Heart left ventricle (tissue), 16 donors: ENCODE measurements at regions not wholly inside any gene's neighbourhood (a gene's known extent, or its start where the extent isn't known, plus 50 kb on each side); places are given as distances from the start of the nearest gene placed in this dataset.

ENCODE experiments used
- ATAC-seq, 4 donors: fragments of 200-7000 bp; cut with Tn5 transposase; one replicate each; pipeline ENCODE4 v1.9.1; 2020 to 2022; ENCODE audit warnings: moderate library complexity in 4 of 4, mild to moderate bottlenecking in 3 of 4, moderate number of reproducible peaks in 1 of 4
- DNase-seq, 5 donors: peaks; one replicate each; pipeline ENCODE4 v3.0.0-alpha.2; 2020
- H3K27ac ChIP-seq, 12 donors: fragments of 200-600 bp; sonication (generic) in 4 of 12; one replicate each; pipeline versions ENCODE4 v1.5.0 to v1.8.0; 2016 to 2022; ENCODE audit warnings: mild to moderate bottlenecking in 2 of 12
- H3K27me3 ChIP-seq, 9 donors: fragments of 200-600 bp; sonication (generic) in 2 of 9; one replicate each; pipeline versions ENCODE4 v1.5.1 to v1.8.0; 2016 to 2022; ENCODE audit warnings: mild to moderate bottlenecking in 3 of 9
- H3K36me3 ChIP-seq, 9 donors: fragments of 200-600 bp; sonication (generic) in 2 of 9; one replicate each; pipeline versions ENCODE4 v1.5.0 to v1.8.0; 2018 to 2022; ENCODE audit warnings: mild to moderate bottlenecking in 2 of 9
- H3K4me1 ChIP-seq, 12 donors: fragments of 200-600 bp; sonication (generic) in 4 of 12; one replicate each; pipeline versions ENCODE4 v1.5.0 to v1.8.0; 2016 to 2022; ENCODE audit warnings: mild to moderate bottlenecking in 3 of 12
- H3K4me3 ChIP-seq, 12 donors: fragments of 200-600 bp; sonication (generic) in 4 of 12; one replicate each; pipeline versions ENCODE4 v1.5.0 to v1.8.0; 2017 to 2022; ENCODE audit warnings: mild to moderate bottlenecking in 9 of 12, moderate library complexity in 4 of 12
- H3K9me3 ChIP-seq, 12 donors: fragments of 200-600 bp; sonication (generic) in 4 of 12; one replicate each; pipeline versions ENCODE4 v1.5.0 to v1.8.0; 2016 to 2022; ENCODE audit warnings: mild to moderate bottlenecking in 1 of 12
- CTCF ChIP-seq, 12 donors: fragments of 200-600 bp; sonication (generic) in 4 of 12; IDR thresholded peaks; one replicate each; pipeline versions ENCODE4 v1.5.0 to v1.8.0; 2018 to 2022; ENCODE audit warnings: antibody characterized with exemption in 12 of 12, mild to moderate bottlenecking in 5 of 12
- POLR2A ChIP-seq, 2 donors: fragments of 450-650 bp; IDR thresholded peaks; one replicate each; pipeline ENCODE4 v1.6.1; 2017; ENCODE audit warnings: antibody characterized with exemption in 2 of 2, mild to moderate bottlenecking in 2 of 2, moderate library complexity in 2 of 2
- WGBS, 4 donors: extraction: QIAGEN DNeasy Blood & Tissue Kit in 2 of 4; methylation state at CpG; one replicate each; pipeline versions ENCODE4 v1.1.5 to v1.1.7; 2013 to 2018; 5-methylcytosine and 5-hydroxymethylcytosine counted together
- intact Hi-C, 10 donors: fragments of 100-400 bp; cut with DNase I; formaldehyde crosslinking; loops; one replicate each; pipeline versions ENCODE4 v1.11.1 to v1.14.2; 2022
- donor health status: ischemic (EF 13 %, LVEDD 7.1; RV severe dilation, severe dysfunction).
- donor health status: healthy with polysubstance abuse.
- donor health status: DM: no; HTN: yes; CAD: no.
- donor health status: DM: no; HTN: no; CAD: no.
- donor health status: ischemic (EF 25% LVEDD 6.9; RV normal size, moderate dysfunction).
- donor health status: ischemic (EF 25% LVEDD 5.7; RV mildly dilated, moderate dysfunction).
- donor health status: healthy.
- donor health status: DM: yes; HTN: yes; CAD: no.
- donor health status: ischemic (EF 35%, LVEDD 5.7; RV mildly dilated, moderate dysfunction).
- donor health status: nonischemic (EF 11% LVEDD 7.7; RV severe dilation, severe dysfunction).
- donor health status: DM: yes; HTN: yes; CAD: no.
- donor health status: PGD.
- donor health status: ischemic (EF 29% LVEDD 5.4; RV normal size, mild dysfunction).
- donor health status: nonischemic (EF 23%, LVEDD 6.1; RV moderate dilation, normal function).

GRCh38 chr6:163738725-163739407, 324.3 kb downstream of the QKI start:
- Histone ChIP-seq H3K4me1 (peaks cover 0 to 18% (median 4%) of the 10 kb centered on the region in 12 donors), H3K4me3 (no peak overlapping the region), H3K27ac (no peak overlapping the region), H3K27me3 (no peaks in the 10 kb centered on the region), H3K36me3 (no peaks in the 10 kb centered on the region), H3K9me3 (peaks cover 0 to 2% (median 0%) of the 10 kb centered on the region in 12 donors)
- WGBS, 4 donors: 91 to 94% (median 93%) methylated on average over 3 of the region's 3 CpGs
- intact Hi-C loops: no loop called here
- DNase-seq (no peak), ATAC-seq (no peak)
- no peak for TF ChIP-seq POLR2A (IDR thresholded peaks at IDR 0.05)
- TF ChIP-seq CTCF (IDR thresholded peaks at IDR 0.05): no peak

- WGBS, 4 donors: 81 to 93% (median 89%) methylated on average over 3 of the region's 3 CpGs
- no peak overlapping the region for H3K4me3 ChIP-seq
- H3K27ac ChIP-seq: no peak overlapping the region
- no peak for DNase-seq
- H3K9me3 ChIP-seq: peaks cover 0 to 2% (median 0%) of the 10 kb centered on the region in 12 donors
- intact Hi-C loops: no loop called here
- peaks cover 0 to 20% (median 4%) of the 10 kb centered on the region in 12 donors for H3K4me1 ChIP-seq
- H3K27me3 ChIP-seq: no peaks in the 10 kb centered on the region
- no peaks in the 10 kb centered on the region for H3K36me3 ChIP-seq
- no peak for ATAC-seq
- TF ChIP-seq CTCF (IDR thresholded peaks at IDR 0.05) (no peak), POLR2A (IDR thresholded peaks at IDR 0.05) (no peak)
Observed at GRCh38 chr6:163738304-163738703, 323.8 kb downstream of the QKI start.

- H3K4me3 ChIP-seq: no peak overlapping the region
- no peaks in the 10 kb centered on the region for H3K27me3 ChIP-seq
- peaks cover 0 to 29% (median 8%) of the 10 kb centered on the region in 12 donors for H3K4me1 ChIP-seq
- H3K36me3 ChIP-seq: no peaks in the 10 kb centered on the region
- intact Hi-C loops: no loop called here
- H3K27ac ChIP-seq: no peak overlapping the region
- WGBS, 4 donors: 93 to 96% (median 96%) methylated on average over 5 of the region's 5 CpGs
- ATAC-seq (no peak), DNase-seq (no peak)
- TF ChIP-seq CTCF (IDR thresholded peaks at IDR 0.05) (no peak), POLR2A (IDR thresholded peaks at IDR 0.05) (no peak)
- peaks cover 0 to 2% (median 0%) of the 10 kb centered on the region in 12 donors for H3K9me3 ChIP-seq
Observed at GRCh38 chr6:163735076-163735475, 320.6 kb downstream of the QKI start.

GRCh38 chr6:163733061-163733460, 318.5 kb downstream of the QKI start:
- no peak for TF ChIP-seq CTCF (IDR thresholded peaks at IDR 0.05)
- no peak for TF ChIP-seq POLR2A (IDR thresholded peaks at IDR 0.05)
- ATAC-seq (no peak), DNase-seq (no peak)
- Histone ChIP-seq H3K4me3 (no peak overlapping the region), H3K27me3 (no peaks in the 10 kb centered on the region), H3K9me3 (no peaks in the 10 kb centered on the region), H3K4me1 (peaks cover 0 to 18% (median 5%) of the 10 kb centered on the region in 12 donors), H3K36me3 (no peaks in the 10 kb centered on the region), H3K27ac (no peak overlapping the region)
- intact Hi-C loops: no loop called here
- WGBS, 4 donors: 79 to 98% (median 87%) methylated on average over 2 of the region's 2 CpGs
